ENCODE measurements at regions not wholly inside any gene's neighbourhood (a gene's known extent, or its start where the extent isn't known, plus 50 kb on each side); places are given as distances from the start of the nearest gene placed in this dataset.

DNA sequence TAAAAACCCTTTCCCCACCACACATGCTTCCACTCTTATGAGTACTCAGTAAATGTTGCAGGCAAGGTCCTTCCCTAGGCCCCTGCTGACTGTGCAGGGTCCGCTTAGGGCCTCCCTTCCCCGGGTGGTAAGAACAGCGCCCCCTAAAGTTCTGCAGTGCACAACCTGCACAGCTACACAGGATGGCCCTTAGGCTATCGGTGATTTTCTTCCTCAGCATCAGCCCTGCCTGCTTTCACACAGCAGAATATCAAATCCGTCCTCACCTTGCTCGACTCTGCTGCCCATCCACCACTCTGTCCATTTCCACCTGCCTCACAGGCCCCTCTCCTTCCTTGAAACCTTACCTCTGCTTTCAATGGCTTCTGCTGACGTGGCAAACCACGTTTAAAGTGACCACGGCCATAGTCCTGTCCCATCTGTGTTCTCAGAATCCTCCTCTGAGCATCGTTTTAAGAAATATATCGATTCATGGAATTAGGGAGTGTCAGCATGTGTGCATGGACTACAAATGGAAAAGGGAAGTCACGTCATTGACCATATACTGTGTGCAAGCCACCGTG lies 51.4 kb upstream of the TMEM132E start:
- no peak overlapping the region for H3K27ac ChIP-seq
- H3K4me3 ChIP-seq = no peak overlapping the region
- no peaks in the 10 kb centered on the region for H3K4me1 ChIP-seq
- no peak for ATAC-seq (ENCODE audit: low FRiP score in 2 of 2)
- no peak for DNase-seq
- no peaks in the 10 kb centered on the region for H3K9me3 ChIP-seq
- peaks cover 0 to 3% (median 0%) of the 10 kb centered on the region in 4 donors for H3K27me3 ChIP-seq
- 59% methylated on average over 13 of the region's 13 CpGs for WGBS, 2 donors
- H3K36me3 ChIP-seq = no peaks in the 10 kb centered on the region
- TF ChIP-seq POLR2AphosphoS5 (IDR thresholded peaks at IDR 0.05) (no peak), EP300 (IDR thresholded peaks at IDR 0.05) (no peak), POLR2A (IDR thresholded peaks at IDR 0.05) (no peak)
- TF ChIP-seq, protein P1, sequence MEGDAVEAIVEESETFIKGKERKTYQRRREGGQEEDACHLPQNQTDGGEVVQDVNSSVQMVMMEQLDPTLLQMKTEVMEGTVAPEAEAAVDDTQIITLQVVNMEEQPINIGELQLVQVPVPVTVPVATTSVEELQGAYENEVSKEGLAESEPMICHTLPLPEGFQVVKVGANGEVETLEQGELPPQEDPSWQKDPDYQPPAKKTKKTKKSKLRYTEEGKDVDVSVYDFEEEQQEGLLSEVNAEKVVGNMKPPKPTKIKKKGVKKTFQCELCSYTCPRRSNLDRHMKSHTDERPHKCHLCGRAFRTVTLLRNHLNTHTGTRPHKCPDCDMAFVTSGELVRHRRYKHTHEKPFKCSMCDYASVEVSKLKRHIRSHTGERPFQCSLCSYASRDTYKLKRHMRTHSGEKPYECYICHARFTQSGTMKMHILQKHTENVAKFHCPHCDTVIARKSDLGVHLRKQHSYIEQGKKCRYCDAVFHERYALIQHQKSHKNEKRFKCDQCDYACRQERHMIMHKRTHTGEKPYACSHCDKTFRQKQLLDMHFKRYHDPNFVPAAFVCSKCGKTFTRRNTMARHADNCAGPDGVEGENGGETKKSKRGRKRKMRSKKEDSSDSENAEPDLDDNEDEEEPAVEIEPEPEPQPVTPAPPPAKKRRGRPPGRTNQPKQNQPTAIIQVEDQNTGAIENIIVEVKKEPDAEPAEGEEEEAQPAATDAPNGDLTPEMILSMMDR (IDR thresholded peaks at IDR 0.05) = no peak

DNA sequence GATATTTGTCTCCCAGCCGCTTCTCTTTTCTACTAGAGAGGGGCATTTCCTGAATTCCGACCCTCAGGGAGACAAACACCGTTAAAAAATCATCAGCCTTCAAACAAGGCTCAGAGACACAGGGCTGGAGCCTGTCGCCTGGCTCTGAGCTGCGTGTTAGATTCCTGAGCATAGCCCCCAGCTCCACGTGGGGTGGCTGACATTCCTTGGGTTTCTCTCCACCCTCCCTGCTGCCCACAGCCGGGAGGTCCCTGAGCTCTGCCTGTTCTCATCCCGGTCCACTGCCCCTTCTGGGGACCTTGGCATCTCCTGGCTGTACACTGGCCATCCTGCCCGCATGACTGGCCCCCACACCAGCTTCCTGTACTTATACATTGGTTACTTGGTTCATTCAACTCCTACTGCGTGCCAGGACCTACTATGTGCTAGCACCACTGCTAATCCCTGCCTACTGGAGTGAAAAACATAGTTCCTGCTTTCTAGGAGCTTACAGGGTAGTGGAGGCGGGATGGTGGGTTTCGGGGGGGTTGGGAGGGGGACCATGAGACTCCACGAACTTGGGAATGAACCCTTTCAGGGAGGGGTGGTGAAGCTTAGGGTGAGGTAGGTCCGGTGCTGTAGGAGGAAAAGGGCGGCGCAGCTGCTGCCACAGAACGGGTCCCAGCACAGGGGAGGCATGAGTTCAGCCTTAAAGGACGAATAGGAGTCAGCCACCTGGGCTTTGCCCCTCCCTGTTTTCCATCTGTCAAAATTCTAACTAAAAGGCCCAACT lies 52.1 kb upstream of the TMEM132E start:
- no peak overlapping the region for H3K4me3 ChIP-seq
- 42 to 47% methylated on average over 18 of the region's 18 CpGs for WGBS, 2 donors
- H3K36me3 ChIP-seq = no peaks in the 10 kb centered on the region
- H3K27me3 ChIP-seq = peaks cover 0 to 3% (median 0%) of the 10 kb centered on the region in 4 donors
- ATAC-seq (ENCODE audit: low FRiP score in 2 of 2) = no peak
- H3K4me1 ChIP-seq = no peaks in the 10 kb centered on the region
- no peak for DNase-seq
- TF ChIP-seq EP300 (IDR thresholded peaks at IDR 0.05) (no peak), POLR2AphosphoS5 (IDR thresholded peaks at IDR 0.05) (no peak), POLR2A (IDR thresholded peaks at IDR 0.05) (no peak)
- TF ChIP-seq, protein P1 (IDR thresholded peaks at IDR 0.05) = no peak
- no peak overlapping the region for H3K27ac ChIP-seq
- H3K9me3 ChIP-seq = no peaks in the 10 kb centered on the region

DNA sequence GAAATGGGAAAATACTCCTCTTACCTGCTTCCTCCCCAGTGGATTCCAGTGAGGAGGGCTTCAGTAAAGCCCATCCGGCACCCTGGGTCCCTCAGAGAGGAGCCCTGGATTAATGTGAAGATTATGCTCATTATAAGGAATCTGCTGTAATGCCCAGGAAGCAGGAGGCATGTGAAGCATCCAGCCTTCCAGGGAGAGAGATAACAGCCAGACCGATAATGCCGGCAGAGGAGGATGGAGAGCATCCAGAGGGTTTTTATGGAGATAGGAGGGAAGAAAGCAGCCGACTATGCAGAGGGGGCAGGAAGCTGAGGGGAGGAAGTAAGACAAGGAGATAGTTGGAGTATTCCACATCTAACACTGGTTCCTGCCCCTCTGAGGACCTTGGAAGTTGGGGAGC lies 53.7 kb upstream of the TMEM132E start:
- Histone ChIP-seq H3K9me3 (no peaks in the 10 kb centered on the region), H3K36me3 (no peaks in the 10 kb centered on the region), H3K27ac (no peak overlapping the region), H3K27me3 (no peaks in the 10 kb centered on the region), H3K4me1 (no peaks in the 10 kb centered on the region), H3K4me3 (no peak overlapping the region)
- 21 to 26% methylated on average over 4 of the region's 4 CpGs for WGBS, 2 donors
- DNase-seq = no peak
- TF ChIP-seq POLR2A (IDR thresholded peaks at IDR 0.05) (no peak), EP300 (IDR thresholded peaks at IDR 0.05) (no peak), POLR2AphosphoS5 (IDR thresholded peaks at IDR 0.05) (no peak)
- TF ChIP-seq, protein P1 (IDR thresholded peaks at IDR 0.05) = no peak
- no peak for ATAC-seq (ENCODE audit: low FRiP score in 2 of 2)

DNA sequence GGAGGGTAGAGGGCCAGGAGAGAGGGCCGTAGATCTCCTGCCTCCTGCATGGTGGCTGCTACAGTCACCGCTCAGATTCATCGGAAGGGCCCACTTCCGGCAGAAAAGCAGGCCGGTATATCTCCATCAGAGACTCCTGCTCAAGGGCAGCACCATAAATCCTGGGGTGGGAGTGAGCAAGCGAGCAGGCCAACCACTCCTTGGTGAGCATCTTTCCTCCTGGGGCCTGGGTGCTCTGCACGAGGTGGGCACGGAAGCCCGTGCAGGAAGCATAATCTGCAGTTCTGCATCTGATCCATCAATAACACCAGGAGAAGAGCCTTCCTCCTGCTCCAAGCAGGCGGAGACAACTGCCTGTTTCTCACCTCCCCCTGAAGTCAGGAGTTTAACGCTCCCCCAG lies 57.4 kb upstream of the TMEM132E start:
- no peak overlapping the region for H3K27ac ChIP-seq
- no peaks in the 10 kb centered on the region for H3K9me3 ChIP-seq
- H3K4me1 ChIP-seq = no peaks in the 10 kb centered on the region
- ATAC-seq (ENCODE audit: low FRiP score in 2 of 2) (no peak), DNase-seq (no peak)
- TF ChIP-seq, protein P1 (IDR thresholded peaks at IDR 0.05) = no peak
- TF ChIP-seq POLR2AphosphoS5 (IDR thresholded peaks at IDR 0.05) = no peak
- no peak for TF ChIP-seq POLR2A (IDR thresholded peaks at IDR 0.05)
- no peak for TF ChIP-seq EP300 (IDR thresholded peaks at IDR 0.05)
- no peak overlapping the region for H3K4me3 ChIP-seq
- no peaks in the 10 kb centered on the region for H3K27me3 ChIP-seq
- WGBS, 2 donors = 43 to 72% methylated on average over 4 to 11 of the region's 11 CpGs
- H3K36me3 ChIP-seq = no peaks in the 10 kb centered on the region
